ENCODE measurements at regions not wholly inside any gene's neighbourhood (a gene's known extent, or its start where the extent isn't known, plus 50 kb on each side); places are given as distances from the start of the nearest gene placed in this dataset.

- Histone ChIP-seq H3K4me1 (peaks cover 0 to 20% (median 8%) of the 10 kb centered on the region in 4 donors), H3K36me3 (no peaks in the 10 kb centered on the region), H3K4me3 (no peak overlapping the region), H3K27me3 (no peaks in the 10 kb centered on the region), H3K27ac (no peak overlapping the region), H3K9me3 (no peaks in the 10 kb centered on the region)
- in situ Hi-C loops (cut with MboI; ENCODE audit: low pct_ligation_motif_present in 1 of 4, low pct_unique_long_range_greater_than_20kb in 1 of 4, low sequenced_read_pairs in 3 of 4) (no loop called here), intact Hi-C loops (cut with DNase I; ENCODE audit: low total_unique reads) (no loop called here)
- no peak for DNase-seq
- TF ChIP-seq, protein P1, sequence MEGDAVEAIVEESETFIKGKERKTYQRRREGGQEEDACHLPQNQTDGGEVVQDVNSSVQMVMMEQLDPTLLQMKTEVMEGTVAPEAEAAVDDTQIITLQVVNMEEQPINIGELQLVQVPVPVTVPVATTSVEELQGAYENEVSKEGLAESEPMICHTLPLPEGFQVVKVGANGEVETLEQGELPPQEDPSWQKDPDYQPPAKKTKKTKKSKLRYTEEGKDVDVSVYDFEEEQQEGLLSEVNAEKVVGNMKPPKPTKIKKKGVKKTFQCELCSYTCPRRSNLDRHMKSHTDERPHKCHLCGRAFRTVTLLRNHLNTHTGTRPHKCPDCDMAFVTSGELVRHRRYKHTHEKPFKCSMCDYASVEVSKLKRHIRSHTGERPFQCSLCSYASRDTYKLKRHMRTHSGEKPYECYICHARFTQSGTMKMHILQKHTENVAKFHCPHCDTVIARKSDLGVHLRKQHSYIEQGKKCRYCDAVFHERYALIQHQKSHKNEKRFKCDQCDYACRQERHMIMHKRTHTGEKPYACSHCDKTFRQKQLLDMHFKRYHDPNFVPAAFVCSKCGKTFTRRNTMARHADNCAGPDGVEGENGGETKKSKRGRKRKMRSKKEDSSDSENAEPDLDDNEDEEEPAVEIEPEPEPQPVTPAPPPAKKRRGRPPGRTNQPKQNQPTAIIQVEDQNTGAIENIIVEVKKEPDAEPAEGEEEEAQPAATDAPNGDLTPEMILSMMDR (IDR thresholded peaks at IDR 0.05), result no peak
- no peak for TF ChIP-seq POLR2A (IDR thresholded peaks at IDR 0.05)
- TF ChIP-seq EP300 (IDR thresholded peaks at IDR 0.05; ENCODE audit: low read depth), result no peak
- no peak for TF ChIP-seq POLR2AphosphoS5 (IDR thresholded peaks at IDR 0.05)
- WGBS, 2 donors (ENCODE audit: low coverage in 1 of 2), result 64 to 76% methylated on average over 3 of the region's 3 CpGs
These were observed 121.4 kb upstream of the ADGRF1 start for GRCh38 chr6:47163536-47163935.

- intact Hi-C loops (cut with DNase I; ENCODE audit: low total_unique reads), result no loop called here
- WGBS, 2 donors (ENCODE audit: low coverage in 1 of 2), result 75 to 95% methylated on average over 2 of the region's 2 CpGs
- in situ Hi-C loops (cut with MboI; ENCODE audit: low pct_ligation_motif_present in 1 of 4, low pct_unique_long_range_greater_than_20kb in 1 of 4, low sequenced_read_pairs in 3 of 4), result no loop called here
- no peaks in the 10 kb centered on the region for H3K9me3 ChIP-seq
- H3K27ac ChIP-seq, result no peak overlapping the region
- DNase-seq, result no peak
- TF ChIP-seq EP300 (IDR thresholded peaks at IDR 0.05; ENCODE audit: low read depth), result no peak
- no peaks in the 10 kb centered on the region for H3K27me3 ChIP-seq
- peaks cover 0 to 20% (median 8%) of the 10 kb centered on the region in 4 donors for H3K4me1 ChIP-seq
- no peaks in the 10 kb centered on the region for H3K36me3 ChIP-seq
- no peak overlapping the region for H3K4me3 ChIP-seq
These were observed 120.7 kb upstream of the ADGRF1 start for GRCh38 chr6:47162793-47163192.

DNA sequence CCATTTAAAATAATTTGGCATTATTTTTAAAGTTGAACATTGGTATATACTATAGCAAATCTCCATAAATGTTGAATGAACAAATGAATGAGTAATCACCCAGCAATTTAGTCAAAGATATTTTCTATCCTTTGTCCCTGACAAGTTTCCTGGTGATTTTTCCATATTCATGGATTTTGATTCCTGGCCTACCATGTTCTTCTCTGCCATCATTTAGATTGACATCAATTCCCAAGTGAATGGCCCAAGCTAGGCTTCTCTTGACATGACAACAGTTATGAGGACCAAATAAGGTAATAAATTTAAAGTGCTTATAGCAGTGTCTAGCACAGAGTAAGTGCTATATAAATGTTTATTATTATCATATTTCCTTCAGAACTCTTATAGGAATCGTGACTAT is 120.1 kb upstream of the ADGRF1 start:
- H3K36me3 ChIP-seq, result no peaks in the 10 kb centered on the region
- 58 to 69% methylated on average over 1 of the region's 1 CpG for WGBS, 2 donors (ENCODE audit: low coverage in 1 of 2)
- H3K27ac ChIP-seq, result no peak overlapping the region
- in situ Hi-C loops (cut with MboI; ENCODE audit: low pct_ligation_motif_present in 1 of 4, low pct_unique_long_range_greater_than_20kb in 1 of 4, low sequenced_read_pairs in 3 of 4), result no loop called here
- no peaks in the 10 kb centered on the region for H3K27me3 ChIP-seq
- no peak overlapping the region for H3K4me3 ChIP-seq
- no peak for DNase-seq
- intact Hi-C loops (cut with DNase I; ENCODE audit: low total_unique reads), result no loop called here
- no peaks in the 10 kb centered on the region for H3K9me3 ChIP-seq
- TF ChIP-seq, protein P1 (IDR thresholded peaks at IDR 0.05), result no peak
- TF ChIP-seq EP300 (IDR thresholded peaks at IDR 0.05; ENCODE audit: low read depth), result no peak
- TF ChIP-seq POLR2AphosphoS5 (IDR thresholded peaks at IDR 0.05), result no peak
- no peak for TF ChIP-seq POLR2A (IDR thresholded peaks at IDR 0.05)
- peaks cover 0 to 20% (median 8%) of the 10 kb centered on the region in 4 donors for H3K4me1 ChIP-seq

GRCh38 chr6:47161176-47161687 is 119.1 kb upstream of the ADGRF1 start:
- peak overlapping the region; percentile 27 to 79 (median 68) for H3K27ac ChIP-seq
- in situ Hi-C loops (cut with MboI; ENCODE audit: low pct_ligation_motif_present in 1 of 4, low pct_unique_long_range_greater_than_20kb in 1 of 4, low sequenced_read_pairs in 3 of 4), result no loop called here
- no peak overlapping the region for H3K4me3 ChIP-seq
- peaks cover 0 to 20% (median 8%) of the 10 kb centered on the region in 4 donors for H3K4me1 ChIP-seq
- no peaks in the 10 kb centered on the region for H3K9me3 ChIP-seq
- H3K36me3 ChIP-seq, result no peaks in the 10 kb centered on the region
- no peaks in the 10 kb centered on the region for H3K27me3 ChIP-seq
- no peak for TF ChIP-seq POLR2A (IDR thresholded peaks at IDR 0.05)
- TF ChIP-seq POLR2AphosphoS5 (IDR thresholded peaks at IDR 0.05), result peak in 2 of 3 donors; percentile 48 to 56
- intact Hi-C loops (cut with DNase I; ENCODE audit: low total_unique reads), result no loop called here
- peak; percentile 36 for DNase-seq

- intact Hi-C loops (cut with DNase I; ENCODE audit: low total_unique reads) (no loop called here), in situ Hi-C loops (cut with MboI; ENCODE audit: low pct_ligation_motif_present in 1 of 4, low pct_unique_long_range_greater_than_20kb in 1 of 4, low sequenced_read_pairs in 3 of 4) (no loop called here)
- H3K27ac ChIP-seq, result peak overlapping the region; percentile 27 to 79 (median 68)
- no peaks in the 10 kb centered on the region for H3K27me3 ChIP-seq
- no peak for DNase-seq
- no peaks in the 10 kb centered on the region for H3K9me3 ChIP-seq
- 61 to 70% methylated on average over 3 of the region's 3 CpGs for WGBS, 2 donors (ENCODE audit: low coverage in 1 of 2)
- peaks cover 0 to 20% (median 8%) of the 10 kb centered on the region in 4 donors for H3K4me1 ChIP-seq
- H3K36me3 ChIP-seq, result no peaks in the 10 kb centered on the region
- H3K4me3 ChIP-seq, result no peak overlapping the region
- TF ChIP-seq, protein P1 (IDR thresholded peaks at IDR 0.05), result no peak
- TF ChIP-seq POLR2AphosphoS5 (IDR thresholded peaks at IDR 0.05) (no peak), EP300 (IDR thresholded peaks at IDR 0.05; ENCODE audit: low read depth) (no peak), POLR2A (IDR thresholded peaks at IDR 0.05) (no peak)
These were observed 118.6 kb upstream of the ADGRF1 start for GRCh38 chr6:47160702-47161101.
